Astrocyte (in vitro differentiated cells and primary cell): ENCODE measurements at regions not wholly inside any gene's neighbourhood (a gene's known extent, or its start where the extent isn't known, plus 50 kb on each side); places are given as distances from the start of the nearest gene placed in this dataset.
A peak's percentile ranks its signal among the peaks of the same experiment; 100 is the strongest.

ENCODE experiments used
- DNase-seq: peaks from one replicate; pipeline ENCODE4 v3.0.0-alpha.2; 2010; ENCODE audit warnings: low read depth
- FAIRE-seq: peaks from 2 replicates; lab custom pipeline; 2011; peaks lifted over from hg19 to GRCh38; lab: Jason Lieb, UNC
- H2AFZ ChIP-seq: 2 replicates; pipeline ENCODE4 v1.6.0; 2012; ENCODE audit warnings: low read depth, low read length, inconsistent platforms
- H3K27ac ChIP-seq: 2 replicates; pipeline ENCODE4 v1.5.1; 2011; ENCODE audit warnings: low read depth, low read length, inconsistent platforms
- H3K27me3 ChIP-seq: 2 replicates; pipeline ENCODE4 v1.6.0; 2011; ENCODE audit warnings: low read length, inconsistent platforms; ENCODE audit not compliant: insufficient read depth
- H3K36me3 ChIP-seq: 2 replicates; pipeline ENCODE4 v1.5.1; 2011; ENCODE audit warnings: low read length, inconsistent platforms; ENCODE audit not compliant: insufficient read depth
- H3K4me1 ChIP-seq: 2 replicates; pipeline ENCODE4 v1.5.1; 2011; ENCODE audit warnings: low read length, inconsistent platforms; ENCODE audit not compliant: insufficient read depth
- H3K4me2 ChIP-seq: 2 replicates; pipeline ENCODE4 v1.6.0; 2012; ENCODE audit warnings: low read length, inconsistent platforms
- H3K4me3 ChIP-seq: 2 replicates; pipeline ENCODE4 v1.5.1; 2011; ENCODE audit warnings: low read depth, mild to moderate bottlenecking, low read length, inconsistent platforms; ENCODE audit not compliant: insufficient read depth
- H3K79me2 ChIP-seq: 2 replicates; pipeline ENCODE4 v1.6.0; 2012; ENCODE audit warnings: mild to moderate bottlenecking, low read length, inconsistent platforms; ENCODE audit not compliant: insufficient read depth
- H3K9ac ChIP-seq: 2 replicates; pipeline ENCODE4 v1.6.0; 2012; ENCODE audit warnings: mild to moderate bottlenecking, low read length, inconsistent platforms
- H3K9me3 ChIP-seq: 2 replicates; pipeline ENCODE4 v1.5.1; 2012; ENCODE audit warnings: low read depth, mild to moderate bottlenecking, low read length, inconsistent platforms; ENCODE audit not compliant: insufficient read depth
- H4K20me1 ChIP-seq: 2 replicates; pipeline ENCODE4 v1.6.0; 2012; ENCODE audit warnings: low read length, inconsistent platforms; ENCODE audit not compliant: insufficient read depth
- H3K27ac Mint-ChIP-seq: one replicate; pipeline ENCODE4 v1.8.0; 2021; ENCODE audit warnings: mild to moderate bottlenecking, mixed read lengths; ENCODE audit not compliant: unreplicated experiment
- H3K27me3 Mint-ChIP-seq: one replicate; pipeline ENCODE4 v1.8.0; 2021; ENCODE audit warnings: low read depth, mixed read lengths; ENCODE audit not compliant: unreplicated experiment
- H3K36me3 Mint-ChIP-seq: one replicate; pipeline ENCODE4 v1.8.0; 2021; ENCODE audit warnings: low read depth, mixed read lengths; ENCODE audit not compliant: unreplicated experiment
- H3K4me1 Mint-ChIP-seq: one replicate; pipeline ENCODE4 v1.8.0; 2021; ENCODE audit warnings: low read depth, mixed read lengths; ENCODE audit not compliant: unreplicated experiment
- H3K4me3 Mint-ChIP-seq: one replicate; pipeline ENCODE4 v1.8.0; 2021; ENCODE audit warnings: mild to moderate bottlenecking, moderate library complexity, mixed read lengths; ENCODE audit not compliant: unreplicated experiment
- H3K9me3 Mint-ChIP-seq: one replicate; pipeline ENCODE4 v1.8.0; 2021; ENCODE audit warnings: mild to moderate bottlenecking, mixed read lengths; ENCODE audit not compliant: unreplicated experiment
- EZH2 ChIP-seq: IDR thresholded peaks from 2 replicates; pipeline ENCODE4 v1.6.1; 2012; ENCODE audit warnings: mild to moderate bottlenecking, low read length, inconsistent platforms; ENCODE audit not compliant: insufficient read depth
- TF ChIP-seq, protein P1 (sequence below): IDR thresholded peaks from 2 replicates; pipeline ENCODE4 v1.5.1; 2011; ENCODE audit warnings: low read depth, mild to moderate bottlenecking, inconsistent platforms, low read length, moderate library complexity; ENCODE audit not compliant: insufficient read depth

DNA sequence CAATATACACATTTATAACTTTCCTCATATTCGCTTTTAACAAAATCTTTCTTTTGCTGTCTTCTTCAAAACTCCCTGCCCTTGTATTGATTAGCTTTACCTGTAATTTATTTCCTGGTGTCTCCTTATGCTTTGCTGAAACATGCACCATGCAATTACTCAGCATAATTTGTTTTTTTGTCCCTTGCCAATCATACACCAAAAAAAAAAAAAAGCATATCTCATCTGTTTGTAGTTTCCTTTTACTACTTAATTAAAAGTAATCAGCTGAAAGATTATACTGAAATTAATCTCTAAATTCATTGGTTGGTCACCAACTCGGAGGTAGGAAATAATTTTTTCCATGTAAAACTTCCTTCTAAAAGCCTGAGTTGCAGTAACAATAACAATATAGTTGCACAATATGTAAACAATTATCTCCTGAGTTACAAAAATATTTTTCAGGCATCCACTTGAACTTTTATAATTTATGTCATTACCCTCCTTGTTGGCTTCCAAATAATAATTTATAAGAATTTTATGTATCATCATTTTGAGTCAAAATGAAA lies 53.0 kb upstream of the ROCK1 start:
- H3K4me2 ChIP-seq, result peak overlapping the region; percentile 72
- H3K4me3 Mint-ChIP-seq, result no peak overlapping the region
- FAIRE-seq, result no peak

DNA sequence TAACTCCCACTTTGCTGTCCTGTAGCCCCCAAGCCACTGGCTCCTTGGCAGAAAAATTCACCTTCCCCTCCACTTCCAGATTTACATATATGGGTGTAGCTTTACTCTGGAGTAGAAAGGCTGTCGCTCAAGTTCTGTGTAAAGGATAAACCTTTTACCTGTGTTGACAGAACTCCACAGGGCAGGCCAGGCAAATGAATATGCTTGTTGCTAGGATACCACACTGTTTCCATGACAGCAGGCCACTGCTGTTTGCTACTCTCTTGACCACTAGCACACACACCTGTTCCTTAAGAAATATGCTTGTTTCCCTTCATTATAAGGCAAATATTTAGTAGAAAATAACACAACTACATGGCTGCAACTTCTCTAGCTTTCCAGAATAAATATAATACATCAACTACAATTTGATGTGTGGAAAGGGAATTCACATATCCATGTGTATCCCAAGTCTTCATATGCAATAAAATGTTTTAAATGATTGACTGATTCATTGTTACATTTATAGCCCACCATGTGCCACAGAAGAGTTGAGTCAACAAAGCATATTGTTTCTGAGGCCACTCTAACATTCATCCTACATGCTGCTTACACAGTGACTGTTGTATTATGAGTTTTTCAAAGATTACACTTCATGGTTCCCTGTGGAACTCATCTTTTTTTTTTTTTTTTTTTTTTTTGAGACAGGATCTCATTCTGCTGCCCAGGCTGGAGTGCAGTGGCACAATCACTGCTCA lies 56.2 kb upstream of the ROCK1 start:
- Histone ChIP-seq H3K9me3 (no peaks in the 10 kb centered on the region), H3K27ac (no peak overlapping the region), H3K4me3 (no peak overlapping the region), H3K27me3 (no peaks in the 10 kb centered on the region), H3K4me1 (no peaks in the 10 kb centered on the region), H3K9ac (no peak overlapping the region), H3K36me3 (no peaks in the 10 kb centered on the region), H4K20me1 (no peaks in the 10 kb centered on the region), H2AFZ (no peak overlapping the region), H3K79me2 (no peaks in the 10 kb centered on the region), H3K4me2 (no peak overlapping the region)
- Mint-ChIP-seq H3K27me3 (no peaks in the 10 kb centered on the region), H3K9me3 (no peaks in the 10 kb centered on the region), H3K27ac (no peak overlapping the region), H3K4me1 (no peaks in the 10 kb centered on the region), H3K4me3 (no peak overlapping the region), H3K36me3 (no peaks in the 10 kb centered on the region)
- FAIRE-seq (no peak), DNase-seq (peak; percentile 12)
- TF ChIP-seq, protein P1, sequence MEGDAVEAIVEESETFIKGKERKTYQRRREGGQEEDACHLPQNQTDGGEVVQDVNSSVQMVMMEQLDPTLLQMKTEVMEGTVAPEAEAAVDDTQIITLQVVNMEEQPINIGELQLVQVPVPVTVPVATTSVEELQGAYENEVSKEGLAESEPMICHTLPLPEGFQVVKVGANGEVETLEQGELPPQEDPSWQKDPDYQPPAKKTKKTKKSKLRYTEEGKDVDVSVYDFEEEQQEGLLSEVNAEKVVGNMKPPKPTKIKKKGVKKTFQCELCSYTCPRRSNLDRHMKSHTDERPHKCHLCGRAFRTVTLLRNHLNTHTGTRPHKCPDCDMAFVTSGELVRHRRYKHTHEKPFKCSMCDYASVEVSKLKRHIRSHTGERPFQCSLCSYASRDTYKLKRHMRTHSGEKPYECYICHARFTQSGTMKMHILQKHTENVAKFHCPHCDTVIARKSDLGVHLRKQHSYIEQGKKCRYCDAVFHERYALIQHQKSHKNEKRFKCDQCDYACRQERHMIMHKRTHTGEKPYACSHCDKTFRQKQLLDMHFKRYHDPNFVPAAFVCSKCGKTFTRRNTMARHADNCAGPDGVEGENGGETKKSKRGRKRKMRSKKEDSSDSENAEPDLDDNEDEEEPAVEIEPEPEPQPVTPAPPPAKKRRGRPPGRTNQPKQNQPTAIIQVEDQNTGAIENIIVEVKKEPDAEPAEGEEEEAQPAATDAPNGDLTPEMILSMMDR, result no peak
- no peak for TF ChIP-seq EZH2

More for the DNA sequence above, 53.0 kb upstream of the ROCK1 start:
- no peaks in the 10 kb centered on the region for H3K36me3 ChIP-seq
- TF ChIP-seq, protein P1, result no peak
- no peak for TF ChIP-seq EZH2
- peak overlapping the region; percentile 39 for H3K27ac ChIP-seq
- H3K27ac Mint-ChIP-seq, result no peak overlapping the region
- no peak for DNase-seq
- H3K79me2 ChIP-seq, result no peaks in the 10 kb centered on the region
- no peak overlapping the region for H3K4me3 ChIP-seq
- no peaks in the 10 kb centered on the region for H3K27me3 ChIP-seq
- H3K36me3 Mint-ChIP-seq, result no peaks in the 10 kb centered on the region
- no peaks in the 10 kb centered on the region for H3K4me1 Mint-ChIP-seq
- no peaks in the 10 kb centered on the region for H4K20me1 ChIP-seq
- no peaks in the 10 kb centered on the region for H3K9me3 ChIP-seq
- peak overlapping the region; percentile 24 for H2AFZ ChIP-seq
- no peaks in the 10 kb centered on the region for H3K27me3 Mint-ChIP-seq
- H3K4me1 ChIP-seq, result no peaks in the 10 kb centered on the region
- no peaks in the 10 kb centered on the region for H3K9me3 Mint-ChIP-seq
- peak overlapping the region; percentile 42 for H3K9ac ChIP-seq

DNA sequence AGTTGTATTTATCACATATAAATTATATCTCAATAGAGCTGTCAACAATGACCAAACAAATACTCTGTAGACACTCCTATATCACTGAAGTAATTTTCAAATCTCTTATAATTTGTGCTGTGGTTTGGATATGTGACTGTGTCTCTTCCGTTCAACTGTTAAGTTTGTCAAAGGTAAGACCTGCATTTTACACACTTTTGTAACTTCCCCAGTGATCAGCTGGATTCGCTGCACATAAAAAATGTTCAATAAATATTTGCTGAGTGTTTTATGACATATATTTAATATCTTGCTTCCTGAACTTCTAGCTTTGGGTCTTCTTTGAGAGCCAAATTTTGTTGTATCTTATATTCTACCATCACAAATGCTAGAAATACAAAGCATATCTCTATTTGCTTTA lies 57.3 kb upstream of the ROCK1 start:
- Mint-ChIP-seq H3K27me3 (no peaks in the 10 kb centered on the region), H3K27ac (no peak overlapping the region), H3K36me3 (no peaks in the 10 kb centered on the region), H3K4me3 (no peak overlapping the region), H3K9me3 (no peaks in the 10 kb centered on the region), H3K4me1 (no peaks in the 10 kb centered on the region)
- H2AFZ ChIP-seq, result no peak overlapping the region
- H3K4me3 ChIP-seq, result no peak overlapping the region
- FAIRE-seq, result no peak
- no peak overlapping the region for H3K4me2 ChIP-seq
- no peaks in the 10 kb centered on the region for H3K36me3 ChIP-seq
- no peak overlapping the region for H3K9ac ChIP-seq
- no peaks in the 10 kb centered on the region for H3K27me3 ChIP-seq
- TF ChIP-seq, protein P1, result no peak
- no peak for TF ChIP-seq EZH2
- H3K9me3 ChIP-seq, result no peaks in the 10 kb centered on the region
- H3K79me2 ChIP-seq, result no peaks in the 10 kb centered on the region
- no peaks in the 10 kb centered on the region for H4K20me1 ChIP-seq
- DNase-seq, result no peak
- H3K27ac ChIP-seq, result no peak overlapping the region
- H3K4me1 ChIP-seq, result no peaks in the 10 kb centered on the region
